ENCODE measurements at regions not wholly inside any gene's neighbourhood (a gene's known extent, or its start where the extent isn't known, plus 50 kb on each side); places are given as distances from the start of the nearest gene placed in this dataset.
"Not testable (repeated sequence)": the region's sequence is repeated elsewhere in the genome, so short reads cannot be mapped to it uniquely, and the experiment has no call there.

- Histone ChIP-seq H3K79me2 (no peaks in the 10 kb centered on the region), H3K4me2 (no peak overlapping the region), H3K4me1 (ENCODE audit: insufficient read depth) (no peaks in the 10 kb centered on the region), H3K4me3 (no peak overlapping the region), H3K9me2 (replicated peaks; ENCODE audit: insufficient read depth) (no peaks in the 10 kb centered on the region), H3K36me3 (replicated peaks; ENCODE audit: insufficient read depth, low read depth) (no peaks in the 10 kb centered on the region), H3K27me3 (no peaks in the 10 kb centered on the region), H4K20me1 (ENCODE audit: insufficient read depth, poor library complexity, severe bottlenecking) (no peaks in the 10 kb centered on the region), H3K27ac (no peak overlapping the region), H2AFZ (no peak overlapping the region), H3K9me3 (ENCODE audit: low read depth) (no peaks in the 10 kb centered on the region)
- DNase-seq (ENCODE audit: low spot score) = no peak
- WGBS (ENCODE audit: low lambda C conversion rate, missing lambda C conversion rate) = 81% methylated on average over 2 of the region's 2 CpGs
- no peak for TF ChIP-seq EZH2 (IDR thresholded peaks at IDR 0.05; ENCODE audit: borderline replicate concordance)
- no peak for TF ChIP-seq EZH2phosphoT487 (IDR thresholded peaks at IDR 0.05; ENCODE audit: low read depth, severe bottlenecking, unreplicated experiment)
- TF ChIP-seq CTCF (IDR thresholded peaks at IDR 0.05; ENCODE audit: poor library complexity) = no peak
These were observed 323.8 kb downstream of the BCAT1 start for GRCh38 chr12:24625103-24625502.

DNA sequence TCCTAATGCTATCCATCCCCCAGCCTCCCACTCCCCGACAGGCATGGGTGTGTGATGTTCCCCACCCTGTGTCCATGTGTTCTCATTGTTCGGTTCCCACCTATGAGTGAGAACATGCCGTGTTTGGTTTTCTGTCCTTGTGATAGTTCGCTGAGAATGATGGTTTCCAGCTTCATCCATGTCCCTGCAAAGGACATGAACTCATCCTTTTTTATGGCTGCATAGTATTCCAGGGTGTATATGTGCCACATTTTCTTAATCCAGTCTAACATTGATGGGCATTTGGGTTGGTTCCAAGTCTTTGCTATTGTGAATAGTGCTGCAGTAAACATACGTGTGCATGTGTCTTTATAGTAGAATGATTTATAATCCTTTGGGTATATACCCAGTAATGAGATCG, 328.9 kb downstream of the BCAT1 start:
- H3K9me2 ChIP-seq (replicated peaks; ENCODE audit: insufficient read depth); H3K4me2 ChIP-seq; H3K9me3 ChIP-seq (ENCODE audit: low read depth); H4K20me1 ChIP-seq (ENCODE audit: insufficient read depth, poor library complexity, severe bottlenecking); DNase-seq (ENCODE audit: low spot score); H3K36me3 ChIP-seq (replicated peaks; ENCODE audit: insufficient read depth, low read depth); H3K79me2 ChIP-seq; H3K4me3 ChIP-seq; H3K27ac ChIP-seq; H2AFZ ChIP-seq; H3K27me3 ChIP-seq; H3K4me1 ChIP-seq (ENCODE audit: insufficient read depth): not testable (repeated sequence)
- WGBS (ENCODE audit: low lambda C conversion rate, missing lambda C conversion rate) = 95% methylated on average over 6 of the region's 6 CpGs

DNA sequence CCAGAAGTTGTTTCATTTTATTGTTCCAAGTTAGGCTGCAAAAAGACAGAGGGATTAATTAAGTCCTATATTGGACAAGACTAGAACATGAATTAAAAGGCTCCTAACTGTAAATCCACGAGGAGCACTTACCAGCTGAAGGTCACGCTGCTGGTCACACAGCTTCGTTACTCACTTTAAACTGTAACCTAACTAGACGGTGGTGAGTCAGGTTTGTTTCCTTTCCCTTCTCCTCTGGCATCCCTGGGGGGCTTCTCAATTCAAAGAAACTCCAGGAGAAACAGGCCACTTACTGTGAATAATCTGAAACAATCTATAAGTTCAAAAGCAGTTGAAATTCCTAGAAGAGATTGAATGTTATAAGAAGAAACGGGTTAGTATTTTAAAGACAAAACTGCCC, 331.4 kb downstream of the BCAT1 start:
- H3K9me2 ChIP-seq (replicated peaks; ENCODE audit: insufficient read depth) = no peaks in the 10 kb centered on the region
- no peak overlapping the region for H3K27ac ChIP-seq
- no peak for DNase-seq (ENCODE audit: low spot score)
- no peaks in the 10 kb centered on the region for H3K9me3 ChIP-seq (ENCODE audit: low read depth)
- H3K4me3 ChIP-seq = no peak overlapping the region
- WGBS (ENCODE audit: low lambda C conversion rate, missing lambda C conversion rate) = 39% methylated on average over 5 of the region's 5 CpGs
- H2AFZ ChIP-seq = no peak overlapping the region
- H3K4me1 ChIP-seq (ENCODE audit: insufficient read depth) = peaks cover 6% of the 10 kb centered on the region
- TF ChIP-seq EZH2 (IDR thresholded peaks at IDR 0.05; ENCODE audit: borderline replicate concordance) (no peak), EZH2phosphoT487 (IDR thresholded peaks at IDR 0.05; ENCODE audit: low read depth, severe bottlenecking, unreplicated experiment) (no peak), CTCF (IDR thresholded peaks at IDR 0.05; ENCODE audit: poor library complexity) (no peak)
- H3K36me3 ChIP-seq (replicated peaks; ENCODE audit: insufficient read depth, low read depth) = no peaks in the 10 kb centered on the region
- no peaks in the 10 kb centered on the region for H4K20me1 ChIP-seq (ENCODE audit: insufficient read depth, poor library complexity, severe bottlenecking)
- H3K4me2 ChIP-seq = no peak overlapping the region
- H3K27me3 ChIP-seq = no peaks in the 10 kb centered on the region
- no peaks in the 10 kb centered on the region for H3K79me2 ChIP-seq

DNA sequence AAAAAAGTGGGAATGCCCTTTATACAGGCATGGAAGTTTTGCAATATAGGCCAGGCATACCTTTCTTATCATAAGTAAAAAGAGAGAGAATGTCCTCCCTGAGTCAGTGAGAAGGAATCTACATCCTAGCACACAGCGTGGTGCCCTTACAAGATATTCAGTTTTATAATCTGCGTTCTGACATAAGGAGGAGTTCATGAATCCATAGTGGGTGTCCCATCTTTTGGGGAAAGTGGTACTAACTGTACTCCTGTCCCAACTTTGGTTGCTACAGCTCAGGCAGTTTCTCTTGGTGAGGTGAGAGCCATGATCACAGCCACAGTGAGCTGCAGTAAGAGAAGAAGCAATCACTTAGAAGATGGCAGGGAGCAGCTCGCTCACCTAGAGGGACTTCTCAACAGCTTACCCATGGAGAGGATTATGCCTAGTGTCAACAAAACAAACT, 332.9 kb downstream of the BCAT1 start:
- no peaks in the 10 kb centered on the region for H3K36me3 ChIP-seq (replicated peaks; ENCODE audit: insufficient read depth, low read depth)
- no peaks in the 10 kb centered on the region for H3K79me2 ChIP-seq
- H3K9me3 ChIP-seq (ENCODE audit: low read depth) = no peaks in the 10 kb centered on the region
- H3K27me3 ChIP-seq = no peaks in the 10 kb centered on the region
- no peaks in the 10 kb centered on the region for H4K20me1 ChIP-seq (ENCODE audit: insufficient read depth, poor library complexity, severe bottlenecking)
- H3K4me3 ChIP-seq = no peak overlapping the region
- DNase-seq (ENCODE audit: low spot score) = peak; percentile 46
- H3K4me1 ChIP-seq (ENCODE audit: insufficient read depth) = peaks cover 6% of the 10 kb centered on the region
- peak overlapping the region; percentile 22 for H2AFZ ChIP-seq
- TF ChIP-seq EZH2 (IDR thresholded peaks at IDR 0.05; ENCODE audit: borderline replicate concordance) (no peak), EZH2phosphoT487 (IDR thresholded peaks at IDR 0.05; ENCODE audit: low read depth, severe bottlenecking, unreplicated experiment) (no peak), CTCF (IDR thresholded peaks at IDR 0.05; ENCODE audit: poor library complexity) (no peak)
- peak overlapping the region; percentile 40 for H3K27ac ChIP-seq
- peak overlapping the region; percentile 62 for H3K4me2 ChIP-seq
- no peaks in the 10 kb centered on the region for H3K9me2 ChIP-seq (replicated peaks; ENCODE audit: insufficient read depth)
- 45% methylated on average over 3 of the region's 3 CpGs for WGBS (ENCODE audit: low lambda C conversion rate, missing lambda C conversion rate)
